Fibroblast of skin of left biceps (primary cell): ENCODE measurements at regions not wholly inside any gene's neighbourhood (a gene's known extent, or its start where the extent isn't known, plus 50 kb on each side); places are given as distances from the start of the nearest gene placed in this dataset.
"Not testable (repeated sequence)": the region's sequence is repeated elsewhere in the genome, so short reads cannot be mapped to it uniquely, and the experiment has no call there.

Experiments
- DNase-seq, 2 experiments: peaks; one replicate each; pipeline ENCODE4 v3.0.0-alpha.2; 2013; ENCODE audit warnings: low read depth in 2 of 2

DNA sequence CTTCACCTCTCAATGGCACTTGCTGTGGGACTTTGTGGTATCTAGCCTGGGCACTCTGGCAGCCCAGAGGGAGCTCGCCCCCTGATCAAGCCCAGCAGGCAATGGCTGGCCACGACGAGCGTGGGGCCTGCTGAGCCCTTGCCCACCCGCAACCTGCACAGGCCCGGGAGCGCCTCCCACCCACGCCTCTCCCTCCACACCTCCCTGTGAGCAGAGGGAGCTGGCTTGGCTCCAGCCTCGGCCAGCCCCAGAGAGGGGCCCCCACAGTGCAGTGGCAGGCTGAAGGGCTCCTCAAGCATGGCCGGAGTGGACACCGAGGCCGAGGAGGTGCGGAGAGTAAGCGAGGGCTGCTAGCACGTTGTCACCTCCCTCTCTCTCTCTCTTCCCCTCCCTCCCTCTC lies 595.8 kb downstream of the TRIML1 start:
- DNase-seq = no peak

DNA sequence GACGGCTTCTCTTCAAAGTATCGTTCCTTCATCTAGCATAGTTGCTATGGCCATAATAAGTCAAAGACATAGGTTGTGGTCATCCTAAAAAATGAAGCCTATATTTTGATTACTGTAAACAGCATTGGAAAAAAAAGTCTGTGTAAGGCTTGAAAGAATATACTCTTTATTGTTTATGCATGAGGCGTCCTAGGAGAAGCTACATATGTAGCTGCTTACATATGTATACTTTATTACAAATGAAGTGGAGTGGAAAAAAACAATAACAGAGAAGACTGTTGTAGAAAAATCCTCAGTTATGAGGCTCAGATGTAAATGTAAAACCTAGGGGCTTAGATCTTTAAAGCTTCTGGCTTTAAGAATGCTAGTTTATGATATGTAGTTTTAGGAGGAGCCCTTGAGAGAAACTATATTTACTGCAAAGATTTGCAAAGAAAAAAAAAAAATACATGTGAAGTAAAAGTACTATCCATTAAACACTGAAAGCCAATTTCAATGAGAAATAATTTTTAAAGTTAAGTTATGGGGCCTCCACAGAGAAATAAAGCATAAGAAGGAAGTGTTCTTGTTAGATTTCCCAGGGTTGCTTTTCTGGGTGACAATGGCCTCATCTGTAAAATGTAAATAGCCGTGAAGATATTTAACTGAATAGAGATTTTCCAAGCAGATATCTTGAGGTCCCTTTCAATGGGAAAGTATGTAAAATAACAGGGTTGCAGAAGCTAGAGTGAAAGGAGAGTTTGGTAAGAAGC lies 598.2 kb downstream of the TRIML1 start:
- DNase-seq = no peak

DNA sequence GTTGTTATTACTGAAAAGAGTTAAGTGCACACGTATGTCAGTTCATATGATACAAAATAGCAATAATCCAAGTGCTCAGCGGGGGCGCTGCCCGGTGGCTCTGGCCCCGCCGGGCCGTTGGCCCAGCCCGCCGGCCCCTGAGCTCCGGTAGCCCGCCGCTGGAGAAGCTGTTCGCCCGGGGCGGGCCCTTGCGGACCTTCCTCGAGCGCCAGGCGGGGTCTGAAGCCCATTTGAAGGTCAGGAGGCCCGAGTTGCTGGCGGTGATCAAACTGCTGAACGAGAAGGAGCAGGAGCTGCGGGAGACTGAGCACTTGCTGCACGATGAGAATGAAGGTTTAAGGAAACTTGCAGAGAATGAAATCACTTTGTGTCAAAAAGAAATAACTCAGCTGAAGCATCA lies 599.0 kb downstream of the TRIML1 start:
- DNase-seq = not testable (repeated sequence)

DNA sequence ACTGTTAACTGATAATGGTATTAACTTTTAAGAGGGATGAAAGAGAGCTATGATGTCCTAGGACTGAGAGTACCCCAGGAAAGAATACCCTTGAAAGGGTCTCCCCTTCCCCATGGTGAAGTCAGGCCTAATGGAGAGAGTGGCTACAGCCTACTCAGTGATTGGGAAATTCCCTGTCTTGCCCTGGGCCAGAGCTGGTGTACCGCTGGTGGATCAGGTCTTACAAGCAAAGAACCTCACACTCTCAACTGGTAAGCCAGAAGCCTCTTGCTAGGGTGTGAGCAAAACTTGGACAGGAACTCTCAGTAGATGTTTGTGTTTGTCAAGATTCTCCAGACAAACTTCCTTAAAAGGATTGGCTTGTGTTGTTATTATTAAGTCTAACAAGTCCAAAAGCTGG lies 600.9 kb downstream of the TRIML1 start:
- DNase-seq = not testable (repeated sequence)

DNA sequence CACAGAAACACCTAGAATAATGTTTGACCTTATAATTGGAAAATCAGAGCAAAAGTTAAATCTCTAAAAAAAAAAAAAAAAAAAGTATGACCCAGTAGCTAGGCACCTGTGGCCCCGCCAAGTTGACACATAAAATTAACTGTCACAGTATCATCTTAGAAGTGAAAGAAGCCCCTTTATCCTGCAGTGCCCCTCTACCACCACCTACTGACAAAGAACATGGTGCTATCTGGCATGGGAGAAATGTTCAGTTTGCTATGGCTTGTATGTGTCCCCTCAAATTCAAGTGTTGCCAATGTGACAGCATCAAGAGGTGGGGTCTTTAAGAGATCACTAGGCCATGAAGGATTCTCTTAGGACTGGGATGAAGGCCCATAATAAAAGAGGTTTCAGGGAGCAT lies 601.5 kb downstream of the TRIML1 start:
- DNase-seq = not testable (repeated sequence)

GRCh38 chr4:188754372-188755002 lies 615.2 kb downstream of the TRIML1 start:
- DNase-seq = no peak

DNA sequence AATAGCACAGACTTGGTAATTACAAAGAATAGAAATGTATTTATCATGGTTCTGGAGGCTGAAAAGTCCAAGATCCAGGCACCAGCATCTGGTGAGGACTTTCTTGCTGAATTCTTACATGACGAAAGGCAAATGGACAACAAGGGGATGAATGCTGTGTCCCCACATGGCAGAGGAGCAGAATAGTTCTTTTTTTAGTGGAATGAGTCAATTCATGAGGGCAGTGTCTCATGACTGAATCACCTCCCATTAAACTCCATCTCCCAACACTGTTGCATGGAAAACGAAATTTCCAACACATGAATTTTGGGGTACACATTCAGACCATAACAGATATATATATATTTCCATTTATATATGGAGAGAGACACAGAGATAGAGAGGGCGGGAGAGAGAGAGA lies 628.3 kb downstream of the TRIML1 start:
- no peak for DNase-seq

GRCh38 chr4:188778905-188779304 lies 639.7 kb downstream of the TRIML1 start:
- peak; percentile 63 to 66 for DNase-seq

GRCh38 chr4:188779581-188779980 lies 640.3 kb downstream of the TRIML1 start:
- peak; percentile 15 to 17 for DNase-seq

DNA sequence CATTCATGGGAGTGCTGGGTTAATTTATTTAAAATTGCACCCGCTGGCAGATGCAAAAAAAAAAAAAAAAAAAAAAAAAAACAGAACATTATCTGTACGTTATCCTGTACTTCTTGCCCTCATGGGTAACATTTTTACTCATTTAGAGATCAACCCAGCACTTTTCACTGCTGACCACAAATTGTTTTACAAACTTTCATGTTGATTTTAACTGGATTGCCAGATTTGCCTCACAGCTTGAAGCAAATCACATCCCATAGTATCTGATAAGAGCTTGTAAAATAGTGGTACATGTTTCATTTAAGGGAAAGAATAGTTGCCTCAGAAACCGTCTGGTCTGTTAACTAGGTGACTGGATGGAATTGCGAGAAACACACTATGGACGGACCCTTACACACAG lies 640.8 kb downstream of the TRIML1 start:
- no peak for DNase-seq

- DNase-seq = no peak
These were observed 641.4 kb downstream of the TRIML1 start for GRCh38 chr4:188780686-188781085.

GRCh38 chr4:188781655-188782054 lies 642.4 kb downstream of the TRIML1 start:
- DNase-seq = no peak

DNA sequence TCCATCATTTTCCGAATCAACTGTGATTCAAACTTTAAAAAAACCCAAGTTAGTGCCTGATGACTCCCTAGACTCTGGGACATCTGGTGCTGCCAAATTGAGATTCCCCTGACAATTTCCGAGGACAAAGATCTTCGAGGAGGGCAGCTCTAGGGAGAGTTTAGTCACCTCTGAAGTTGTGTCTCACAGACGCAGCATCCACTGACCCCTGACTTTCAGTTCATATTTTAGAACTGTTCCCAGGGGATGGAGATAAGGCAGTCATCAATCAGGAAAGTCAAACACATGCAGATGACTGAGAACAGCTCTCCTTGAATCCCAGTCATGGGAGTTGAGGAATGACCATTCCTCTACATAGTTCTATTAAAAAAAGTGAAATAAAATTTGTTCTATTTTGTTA lies 643.9 kb downstream of the TRIML1 start:
- peak in 1 of 2 experiments; percentile 9 for DNase-seq

DNA sequence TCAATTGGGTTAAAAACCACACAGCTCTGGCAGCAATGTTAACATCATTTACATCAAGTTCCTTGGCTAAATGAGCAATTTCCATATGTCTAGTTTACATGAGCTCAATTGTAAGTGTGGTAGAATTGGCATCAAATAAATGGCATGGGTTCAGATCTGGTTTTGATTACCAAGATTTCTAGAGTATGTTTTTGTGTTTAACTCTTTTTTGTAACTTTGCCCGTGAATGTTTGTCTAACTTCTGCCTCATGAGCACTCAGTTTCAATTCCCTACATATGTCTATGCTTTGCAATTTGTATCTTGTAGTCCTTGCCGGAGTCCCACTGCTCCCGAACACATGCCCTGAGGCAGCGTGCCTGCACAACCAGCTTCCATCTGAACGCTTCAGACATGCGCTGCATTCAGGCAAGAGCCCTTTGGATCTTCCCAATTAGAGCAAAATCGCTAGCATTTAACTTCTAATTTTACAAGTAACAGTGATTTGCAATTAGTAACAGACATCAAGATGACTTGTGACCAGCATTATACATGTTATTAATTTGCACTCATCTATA lies 644.4 kb downstream of the TRIML1 start:
- peak; percentile 15 to 25 for DNase-seq

DNA sequence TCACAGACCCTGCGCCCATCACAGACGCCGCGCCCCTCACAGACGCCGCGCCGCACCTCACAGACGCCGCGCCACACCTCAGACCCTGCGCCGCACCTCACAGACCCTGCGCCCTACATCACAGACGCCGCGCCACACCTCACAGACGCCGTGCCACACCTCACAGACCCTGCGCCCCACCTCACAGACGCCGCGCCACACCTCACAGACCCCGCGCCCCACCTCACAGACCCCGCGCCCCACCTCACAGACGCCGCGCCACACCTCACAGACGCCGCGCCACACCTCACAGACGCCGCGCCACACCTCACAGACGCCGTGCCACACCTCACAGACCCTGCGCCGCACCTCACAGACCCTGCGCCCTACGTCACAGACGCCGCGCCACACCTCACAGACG lies 657.4 kb downstream of the TRIML1 start:
- DNase-seq = not testable (repeated sequence)

- not testable (repeated sequence) for DNase-seq
These were observed 657.8 kb downstream of the TRIML1 start for GRCh38 chr4:188797011-188797410.

- no peak for DNase-seq
These were observed 665.6 kb downstream of the TRIML1 start for GRCh38 chr4:188804861-188805260.

DNA sequence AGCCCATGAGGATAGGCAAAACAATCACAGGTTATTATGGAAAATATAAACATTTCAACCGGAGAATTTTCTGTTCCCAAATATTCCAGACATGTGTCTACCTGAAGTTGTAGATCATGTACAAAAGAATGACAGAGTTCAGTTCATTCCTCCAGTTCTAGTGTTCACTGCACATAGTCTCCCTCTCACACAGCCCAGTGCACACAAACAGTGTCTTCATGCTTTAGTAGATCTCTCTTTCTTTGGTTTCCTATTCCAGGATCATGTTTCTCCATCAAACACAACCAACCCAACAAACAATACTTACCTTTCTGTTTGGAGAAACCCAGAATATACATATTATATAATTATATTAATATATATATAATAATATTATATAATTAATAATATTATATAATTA lies 671.9 kb downstream of the TRIML1 start:
- no peak for DNase-seq

- no peak for DNase-seq
These were observed 673.4 kb downstream of the TRIML1 start for GRCh38 chr4:188812644-188813043.

DNA sequence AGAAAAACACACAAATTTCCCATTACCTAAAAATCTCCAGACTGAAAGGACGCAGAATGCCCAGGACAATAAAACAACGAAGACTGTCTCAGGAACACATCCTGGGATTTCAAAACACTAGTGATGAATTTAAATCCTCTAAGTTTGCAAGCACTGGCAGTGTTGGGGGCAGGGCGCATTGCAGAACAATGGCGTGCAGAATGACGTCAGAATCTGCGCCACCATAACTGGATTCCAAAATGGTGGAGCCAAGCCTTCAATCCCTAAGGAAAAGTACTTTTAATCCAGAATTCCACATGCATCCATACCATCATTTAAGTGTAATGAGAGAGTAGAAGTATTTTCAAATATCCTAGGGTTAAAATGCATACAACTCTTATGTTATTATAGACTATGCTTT lies 679.1 kb downstream of the TRIML1 start:
- no peak for DNase-seq

DNA sequence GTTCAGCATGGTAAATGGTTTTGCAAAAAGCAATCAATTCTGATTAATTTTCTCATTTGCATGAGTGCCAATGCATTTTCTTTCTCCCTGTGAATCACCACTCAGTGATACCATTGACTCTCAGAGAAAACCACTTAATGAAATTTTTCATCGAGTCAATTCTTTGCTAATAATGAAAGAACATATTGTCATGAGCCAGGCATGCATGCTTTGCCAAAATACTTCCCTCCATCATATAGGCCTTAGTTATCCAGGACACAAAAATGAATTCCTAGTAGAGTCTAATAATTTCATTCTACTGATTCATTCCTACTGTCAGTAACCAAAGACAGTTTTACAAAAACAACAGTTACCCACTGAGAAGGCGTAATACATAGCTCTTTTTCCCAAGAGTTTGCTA lies 680.0 kb downstream of the TRIML1 start:
- peak; percentile 66 to 72 for DNase-seq

- no peak for DNase-seq
These were observed 682.3 kb downstream of the TRIML1 start for GRCh38 chr4:188821500-188821899.

DNA sequence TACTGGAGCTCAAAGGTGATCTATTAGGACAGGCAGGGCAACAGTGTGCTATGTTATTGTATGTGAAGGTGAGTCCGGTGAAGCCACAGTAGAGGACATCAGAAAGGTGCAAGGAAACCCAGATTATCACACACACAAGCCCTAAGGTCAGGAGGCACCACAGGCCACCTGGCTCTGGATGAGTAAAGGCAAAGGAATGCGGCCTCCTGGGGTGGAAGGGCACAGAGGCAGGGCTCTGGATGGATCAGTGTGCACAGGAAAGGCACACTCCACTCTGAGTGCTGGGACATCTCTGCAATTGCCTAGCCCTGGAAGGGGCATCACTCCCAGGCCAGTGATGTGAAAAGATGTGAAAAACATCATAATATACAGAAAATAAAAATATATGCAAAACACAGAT lies 683.5 kb downstream of the TRIML1 start:
- no peak for DNase-seq
